GM19043 (cell line): ENCODE measurements at regions not wholly inside any gene's neighbourhood (a gene's known extent, or its start where the extent isn't known, plus 50 kb on each side); places are given as distances from the start of the nearest gene placed in this dataset.
A peak's percentile ranks its signal among the peaks of the same experiment; 100 is the strongest.

Source experiments
- ATAC-seq: cut with Tn5 transposase; IDR thresholded peaks from one replicate; pipeline ENCODE4 v1.9.1; 2021; ENCODE audit warnings: low read depth; ENCODE audit not compliant: unreplicated experiment

GRCh38 chr4:137647375-137647774, 115.1 kb upstream of the PCDH18 start:
- ATAC-seq: no peak

DNA sequence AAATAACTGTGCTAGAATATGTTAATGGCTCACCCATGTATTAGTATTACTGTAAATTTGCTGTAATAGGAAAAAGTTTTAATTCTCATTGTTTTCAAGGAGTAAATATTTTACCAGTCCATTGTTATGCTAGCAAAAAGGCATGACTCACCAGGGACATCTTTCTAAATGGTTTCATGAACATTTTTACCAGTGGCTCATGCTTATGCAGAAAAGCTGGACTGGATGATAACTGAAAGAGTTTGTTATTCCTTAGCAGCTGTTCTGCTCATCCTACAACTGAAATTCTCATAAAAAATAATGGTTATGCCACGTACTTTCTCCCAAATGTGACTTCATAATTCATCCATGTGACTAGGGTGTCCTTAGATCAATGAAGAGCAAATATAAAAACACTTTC, 111.9 kb upstream of the PCDH18 start:
- ATAC-seq: no peak

DNA sequence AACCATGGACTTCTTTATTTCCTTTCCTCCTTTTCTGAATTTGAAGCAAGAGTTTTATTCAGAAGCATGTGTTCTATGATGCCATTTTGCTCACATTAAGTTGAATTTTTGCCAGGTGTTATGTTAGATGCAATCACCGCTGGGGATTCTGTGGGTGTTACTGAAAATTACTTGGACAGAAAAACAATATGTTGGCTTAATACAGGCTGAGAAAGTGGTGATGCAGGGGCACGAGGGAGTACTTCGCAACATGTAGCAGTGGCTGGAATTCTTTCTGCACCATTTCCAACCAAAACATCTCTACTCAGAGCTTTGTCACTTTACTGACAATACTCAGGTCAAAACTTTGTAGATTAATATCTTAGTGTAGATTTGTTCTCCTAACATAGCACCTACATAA, 109.2 kb upstream of the PCDH18 start:
- no peak for ATAC-seq

GRCh38 chr4:137640838-137641158, 108.5 kb upstream of the PCDH18 start:
- ATAC-seq: no peak

GRCh38 chr4:137640156-137640837, 108.0 kb upstream of the PCDH18 start:
- peak; percentile 51 for ATAC-seq

DNA sequence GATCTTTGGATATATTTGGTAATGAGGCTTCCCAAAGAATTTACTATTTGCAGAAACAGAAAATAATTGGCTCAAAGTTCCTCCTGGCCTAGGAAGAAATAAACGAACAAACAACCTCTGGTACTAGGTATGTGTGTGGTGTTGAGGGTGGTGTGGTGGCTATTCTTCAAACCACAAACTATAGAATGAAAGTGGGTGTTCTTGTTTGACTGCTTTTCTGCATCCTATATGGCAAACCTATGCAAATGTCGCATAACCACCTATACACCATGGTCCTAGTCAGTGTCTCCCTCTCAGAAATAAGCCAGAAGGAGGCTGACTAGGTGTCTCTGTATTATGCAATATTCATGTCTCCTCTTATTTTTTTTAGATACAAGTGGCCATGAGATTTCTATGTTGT, 106.6 kb upstream of the PCDH18 start:
- no peak for ATAC-seq

GRCh38 chr4:137635601-137636000, 103.3 kb upstream of the PCDH18 start:
- no peak for ATAC-seq

- no peak for ATAC-seq
Measured at GRCh38 chr4:137635108-137635507, 102.8 kb upstream of the PCDH18 start.

DNA sequence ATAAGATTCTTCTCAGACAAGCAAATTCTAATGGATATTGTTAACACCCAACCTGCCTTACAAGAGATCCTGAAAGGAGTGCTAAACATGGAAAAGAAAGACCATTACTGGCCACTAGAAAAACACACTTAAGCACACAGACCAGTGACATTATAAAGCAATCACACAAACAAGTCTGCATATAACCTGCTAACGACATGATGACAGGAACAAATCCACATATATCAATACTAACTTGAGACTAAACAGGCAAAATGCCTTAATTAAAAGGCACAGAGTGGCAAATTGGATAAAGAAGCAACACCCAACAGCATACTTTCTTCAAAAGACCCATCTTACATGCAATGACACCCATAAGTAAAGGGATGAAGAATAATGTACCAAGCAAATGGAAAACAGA, 100.5 kb upstream of the PCDH18 start:
- ATAC-seq: no peak

DNA sequence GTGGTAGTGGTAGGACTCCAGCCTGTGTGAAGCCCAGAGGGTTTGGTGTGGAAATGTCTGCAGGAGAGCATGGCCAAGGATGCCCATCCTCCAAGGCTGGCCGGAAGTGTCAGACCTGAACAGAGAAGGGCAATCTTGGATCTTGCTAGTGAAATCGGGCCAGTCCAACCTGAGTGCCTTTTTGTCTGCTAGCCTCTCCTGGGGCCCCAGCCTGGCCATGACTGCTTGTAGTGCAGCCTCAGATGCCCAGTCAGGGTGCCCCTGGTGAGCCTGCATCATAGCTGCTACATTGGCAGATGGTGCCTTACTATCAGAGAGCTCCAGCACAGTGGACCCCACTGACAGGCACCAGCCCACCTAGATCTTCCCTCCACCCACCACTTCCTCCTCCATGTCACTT, 99.3 kb upstream of the PCDH18 start:
- no peak for ATAC-seq

GRCh38 chr4:137630252-137630651, 98.0 kb upstream of the PCDH18 start:
- ATAC-seq: no peak

DNA sequence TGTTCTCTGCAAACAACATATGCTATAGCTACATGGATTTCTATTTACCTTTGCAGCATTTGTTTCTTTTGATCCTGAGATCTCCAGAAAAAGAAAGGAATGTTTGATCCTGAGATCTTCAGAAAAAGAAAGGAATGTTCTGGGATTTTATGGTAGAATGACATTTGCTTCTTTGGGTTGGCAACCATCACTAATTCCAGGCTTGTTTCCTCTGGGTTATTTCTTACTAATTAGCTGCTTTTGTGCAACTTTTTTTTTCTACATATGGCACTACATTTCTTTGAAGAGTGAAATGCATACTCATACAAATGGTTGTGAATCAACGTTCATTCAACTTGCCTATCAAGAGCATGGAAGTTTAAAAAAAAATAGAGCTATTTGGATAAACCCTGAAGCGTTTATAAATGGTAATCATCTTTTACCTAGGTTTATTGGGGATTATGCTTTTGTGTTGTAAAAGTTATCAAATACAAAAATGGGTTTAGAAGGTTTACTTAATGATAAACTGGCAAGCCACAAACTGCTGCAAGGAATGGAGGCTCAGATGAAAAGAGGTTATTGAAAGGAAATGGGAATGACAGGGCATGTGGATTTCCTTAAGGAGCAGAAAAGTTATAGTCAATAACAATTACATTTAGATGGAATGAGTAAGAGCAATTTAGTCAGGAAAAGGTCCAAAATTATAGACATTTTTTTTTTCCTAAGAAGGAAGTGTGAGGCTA, 95.6 kb upstream of the PCDH18 start:
- ATAC-seq: no peak

- ATAC-seq: no peak
Measured at GRCh38 chr4:137626942-137627738, 94.8 kb upstream of the PCDH18 start.

GRCh38 chr4:137623013-137623412, 90.7 kb upstream of the PCDH18 start:
- ATAC-seq: no peak

DNA sequence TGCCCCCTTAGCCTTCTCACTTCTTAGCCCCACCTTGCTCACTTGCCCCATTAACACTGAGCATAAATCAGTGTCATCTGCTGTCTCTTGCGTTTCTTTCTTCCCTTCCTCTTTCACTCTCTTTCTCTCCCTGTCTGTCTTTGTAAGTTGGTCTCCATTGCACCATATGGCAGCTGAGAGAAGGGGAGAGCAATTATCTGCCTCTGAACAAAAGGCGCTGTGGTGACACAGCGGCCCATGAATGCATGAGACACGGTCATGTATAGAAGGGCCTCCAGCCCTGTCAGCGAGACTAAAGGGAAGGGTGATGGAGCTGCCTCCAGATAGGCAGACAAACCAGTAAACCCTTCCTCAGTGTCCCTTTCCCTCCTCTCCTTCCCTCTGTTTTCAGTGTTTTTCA, 88.8 kb upstream of the PCDH18 start:
- ATAC-seq: no peak

DNA sequence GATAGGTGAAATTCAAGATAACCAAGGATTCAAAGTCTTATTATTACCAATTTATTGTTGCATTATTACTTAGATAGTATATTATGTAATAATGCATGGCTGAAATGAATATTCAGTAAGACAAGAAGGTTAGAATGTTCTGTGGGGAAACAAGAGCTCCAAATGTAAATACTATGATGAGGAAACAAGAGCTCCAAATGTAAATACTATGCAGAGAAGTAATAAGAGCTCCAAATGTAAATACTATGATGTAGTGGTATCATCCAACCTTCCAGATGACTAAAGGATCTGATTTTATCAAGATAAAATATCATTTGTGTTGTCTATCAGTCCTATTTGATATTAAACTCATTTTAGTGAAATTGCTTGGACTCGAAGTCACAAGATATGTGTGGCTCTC, 82.2 kb upstream of the PCDH18 start:
- ATAC-seq: no peak

GRCh38 chr4:137611998-137612700, 79.9 kb upstream of the PCDH18 start:
- no peak for ATAC-seq

DNA sequence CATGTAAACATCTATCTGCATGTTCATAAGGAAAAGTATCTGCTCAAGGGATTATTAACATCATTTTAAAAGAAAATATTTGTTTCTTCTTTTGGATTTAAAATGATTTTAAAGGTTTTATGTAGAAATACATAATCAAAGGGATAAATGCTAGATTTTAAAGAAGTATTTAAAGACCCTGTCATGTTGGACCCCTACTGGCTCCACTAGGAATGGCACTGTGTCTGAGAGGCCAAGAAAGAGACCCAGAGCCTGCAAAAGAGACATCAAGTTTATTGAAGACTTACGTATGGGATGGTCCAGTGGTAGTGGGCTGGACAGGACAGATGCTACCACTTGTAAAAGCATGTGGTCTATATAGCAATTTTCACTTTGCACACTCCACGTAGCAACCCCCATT, 78.7 kb upstream of the PCDH18 start:
- ATAC-seq: no peak

DNA sequence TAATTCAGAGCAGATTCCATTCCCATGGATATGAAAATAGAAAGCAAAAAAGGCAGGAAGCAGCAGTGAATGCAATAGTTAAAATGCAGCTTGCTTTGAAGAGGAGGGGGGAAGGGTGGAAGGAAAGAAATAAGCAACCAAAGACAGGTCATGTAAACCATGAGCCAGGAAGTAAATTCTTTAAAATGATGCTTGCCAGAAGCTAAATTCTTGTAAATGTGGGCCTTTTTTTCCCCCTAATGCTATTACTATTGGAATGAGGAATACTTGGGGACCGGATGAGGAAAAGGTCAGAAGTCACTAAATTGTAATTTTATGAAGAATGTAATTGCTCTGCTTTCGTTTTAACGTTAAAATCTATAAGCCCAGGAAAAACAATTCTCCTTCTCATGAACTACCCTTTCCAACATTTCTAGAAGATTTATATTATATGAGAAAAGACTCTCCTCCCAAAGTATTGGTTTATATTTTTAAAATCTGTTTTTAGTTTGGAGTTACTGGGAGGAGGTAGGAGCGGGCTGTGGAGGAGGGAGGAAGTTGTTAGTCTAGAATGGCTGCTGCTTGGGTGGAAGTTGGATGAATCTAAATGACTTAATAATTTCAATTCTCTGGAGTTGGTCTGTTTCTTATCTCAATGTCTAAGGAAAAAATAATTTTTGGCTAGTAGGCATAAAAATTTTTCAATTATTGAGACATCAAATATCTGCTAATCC, 77.6 kb upstream of the PCDH18 start:
- ATAC-seq: no peak

DNA sequence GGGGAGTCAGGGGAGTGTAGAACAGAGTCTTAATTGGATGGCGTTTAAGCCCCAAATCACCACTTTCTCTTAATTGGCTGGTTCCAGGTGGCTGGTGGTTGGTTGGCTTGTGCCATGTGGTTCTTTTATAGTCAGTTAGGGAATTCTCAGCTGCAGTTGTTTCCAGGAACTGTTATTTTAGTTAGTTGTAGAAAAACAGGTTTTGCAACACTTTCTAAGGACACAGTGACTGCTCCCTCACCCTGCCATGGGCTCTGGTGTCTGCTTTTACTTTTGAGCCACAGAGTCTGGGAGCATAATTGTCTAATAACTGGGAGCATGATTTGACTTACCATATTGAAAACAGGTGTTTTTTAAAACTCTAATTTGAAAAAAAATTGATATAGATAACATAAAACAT, 75.8 kb upstream of the PCDH18 start:
- no peak for ATAC-seq

GRCh38 chr4:137602436-137602835, 70.1 kb upstream of the PCDH18 start:
- ATAC-seq: no peak
